CD4-positive, alpha-beta T cell treated with Interleukin-4 for 1 hour (primary cell): ENCODE measurements at regions not wholly inside any gene's neighbourhood (a gene's known extent, or its start where the extent isn't known, plus 50 kb on each side); places are given as distances from the start of the nearest gene placed in this dataset.
"Not testable (repeated sequence)": the region's sequence is repeated elsewhere in the genome, so short reads cannot be mapped to it uniquely, and the experiment has no call there.

Experiments used
- DNase-seq, 2 donors: peaks; one replicate each; pipeline ENCODE4 v3.0.0-alpha.2; 2020 to 2022

DNA sequence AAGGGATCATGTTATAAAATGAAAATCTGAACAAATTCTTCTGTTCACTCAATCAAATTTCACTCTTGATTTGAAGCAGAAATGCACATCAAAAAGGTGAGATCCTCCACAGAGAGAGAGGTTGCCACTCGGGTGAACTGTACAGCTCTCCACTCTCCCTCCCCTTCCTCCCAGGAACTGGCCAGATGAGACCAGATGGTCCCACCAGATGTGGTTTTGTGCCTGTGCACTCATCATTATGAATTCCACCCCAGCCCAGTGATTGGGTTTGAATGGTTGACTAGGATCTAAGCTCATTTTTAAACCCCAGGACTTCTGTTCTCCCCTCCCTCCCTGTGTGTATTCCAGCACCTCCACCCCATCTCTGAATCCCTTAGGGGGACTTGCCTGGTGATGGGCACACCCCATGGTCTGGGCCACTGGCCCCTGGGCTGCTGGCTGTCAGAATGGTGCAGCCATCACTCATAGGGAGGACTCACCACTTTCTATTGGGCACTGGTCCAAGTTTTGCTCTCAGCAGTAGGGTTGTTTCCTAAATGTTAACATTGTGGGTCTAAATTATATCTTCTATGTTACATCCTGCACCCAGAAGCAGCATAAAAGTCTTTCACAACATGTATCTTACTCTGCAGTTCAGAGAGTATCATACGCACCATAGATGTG, 393.1 kb downstream of the TNS3 start:
- DNase-seq = no peak

DNA sequence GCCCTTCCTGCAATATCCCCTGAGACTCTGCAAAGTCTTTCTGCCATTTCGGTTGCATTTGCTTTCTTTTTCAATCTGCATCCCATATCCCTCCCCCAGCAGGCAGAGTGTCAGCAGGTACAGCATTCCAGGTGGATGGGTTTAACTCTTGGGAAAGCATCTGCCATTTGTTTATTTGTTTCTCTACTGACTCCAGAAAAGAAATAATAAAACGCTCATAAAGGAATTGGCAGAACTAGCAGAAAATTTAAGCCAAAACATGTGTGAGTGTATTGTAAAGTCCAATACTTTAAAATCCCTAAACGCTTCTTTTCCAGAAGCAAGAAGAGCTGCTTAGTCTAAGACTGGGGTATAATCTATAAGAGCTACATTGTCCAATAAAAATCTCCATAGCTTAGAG, 393.8 kb downstream of the TNS3 start:
- DNase-seq = no peak

DNA sequence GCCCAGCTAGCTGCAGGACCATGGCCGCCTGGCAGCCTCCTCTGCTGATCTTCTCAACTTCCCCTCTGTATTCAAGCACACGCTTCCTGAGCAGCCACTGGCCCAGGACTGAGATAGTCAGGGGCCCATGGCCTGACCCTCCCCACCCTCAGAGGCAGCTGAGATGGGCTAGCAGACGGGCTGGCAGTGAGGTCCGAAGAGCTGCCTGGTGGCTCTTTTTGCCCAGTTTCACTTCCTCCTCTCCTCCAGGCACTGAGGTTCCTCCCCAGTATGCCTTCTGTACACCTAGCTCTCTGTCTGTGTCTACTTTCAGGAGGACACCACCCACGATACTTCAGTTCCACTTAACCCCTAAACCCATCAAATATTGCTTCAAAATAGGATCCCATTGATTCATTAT, 395.6 kb downstream of the TNS3 start:
- peak in 1 of 2 donors; percentile 46 for DNase-seq

DNA sequence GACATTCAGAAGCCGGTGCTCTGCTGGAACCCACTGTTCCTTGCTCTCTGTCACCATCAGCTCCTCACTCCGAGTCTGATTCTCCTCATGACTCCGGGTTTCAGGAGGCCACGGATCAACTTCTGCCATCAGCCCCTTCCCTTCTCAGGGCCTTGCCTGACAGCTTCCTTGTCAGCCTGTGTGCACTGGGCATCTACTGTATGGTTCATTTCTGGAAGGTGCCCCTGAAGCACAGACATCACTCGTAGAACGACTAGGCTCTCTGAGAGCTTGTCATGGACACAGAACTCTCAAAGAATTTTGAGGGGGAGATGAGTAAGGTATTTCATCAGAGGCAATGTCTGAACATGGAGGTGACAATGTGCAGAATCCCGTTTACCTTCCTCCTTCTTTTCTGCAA, 396.1 kb downstream of the TNS3 start:
- DNase-seq = no peak

DNA sequence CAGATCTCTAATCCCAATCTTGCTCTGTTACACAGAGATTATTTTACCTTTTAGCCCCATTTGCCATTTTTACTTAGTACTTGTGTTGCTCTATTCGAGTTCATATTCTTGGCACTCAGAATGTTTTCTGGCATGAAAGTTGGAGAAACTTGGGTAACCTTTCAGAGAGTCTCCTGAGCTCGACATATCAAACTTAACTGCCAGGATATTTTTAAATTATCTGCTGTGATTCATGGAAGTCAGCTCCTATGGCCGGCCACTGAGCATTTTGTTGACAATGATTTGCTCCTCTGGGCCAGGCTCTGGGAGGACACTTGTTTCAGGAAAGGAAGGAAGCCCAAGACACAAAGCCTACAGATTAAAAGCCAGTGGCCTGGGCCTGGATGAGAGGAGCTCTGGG, 396.7 kb downstream of the TNS3 start:
- DNase-seq = no peak

DNA sequence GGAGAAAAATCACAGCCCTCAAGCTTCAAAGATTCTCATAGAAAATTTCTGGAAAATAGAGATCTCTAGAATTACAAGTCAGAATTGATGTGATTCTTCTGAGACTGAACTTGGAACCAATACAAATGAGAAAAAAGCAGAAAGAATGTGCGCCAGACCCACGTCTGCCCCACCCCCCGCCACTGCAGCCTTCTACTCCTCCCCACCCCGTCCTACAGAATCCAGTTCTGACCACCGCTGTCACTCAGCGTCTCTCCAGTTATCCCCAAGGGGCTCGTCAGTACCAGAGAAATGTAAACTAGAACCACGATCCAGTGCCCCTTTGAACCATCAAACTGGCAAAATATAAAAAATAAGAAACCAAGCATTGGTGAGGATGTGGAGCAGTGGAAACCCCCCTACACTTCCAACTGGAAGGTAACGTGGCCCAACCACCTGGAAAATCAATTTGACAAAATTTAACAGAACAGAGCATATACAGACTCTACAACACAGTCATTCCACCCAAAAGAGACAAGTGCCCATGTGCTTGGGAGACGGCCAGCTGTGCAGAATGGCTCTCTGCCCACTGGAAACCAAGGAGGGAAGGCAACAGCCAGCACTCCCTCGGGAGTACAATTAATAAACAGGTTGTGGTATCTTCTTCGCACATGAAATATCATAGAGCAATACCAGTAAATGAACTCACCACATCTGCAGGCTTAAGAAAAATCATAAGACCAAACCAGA, 397.9 kb downstream of the TNS3 start:
- no peak for DNase-seq

DNA sequence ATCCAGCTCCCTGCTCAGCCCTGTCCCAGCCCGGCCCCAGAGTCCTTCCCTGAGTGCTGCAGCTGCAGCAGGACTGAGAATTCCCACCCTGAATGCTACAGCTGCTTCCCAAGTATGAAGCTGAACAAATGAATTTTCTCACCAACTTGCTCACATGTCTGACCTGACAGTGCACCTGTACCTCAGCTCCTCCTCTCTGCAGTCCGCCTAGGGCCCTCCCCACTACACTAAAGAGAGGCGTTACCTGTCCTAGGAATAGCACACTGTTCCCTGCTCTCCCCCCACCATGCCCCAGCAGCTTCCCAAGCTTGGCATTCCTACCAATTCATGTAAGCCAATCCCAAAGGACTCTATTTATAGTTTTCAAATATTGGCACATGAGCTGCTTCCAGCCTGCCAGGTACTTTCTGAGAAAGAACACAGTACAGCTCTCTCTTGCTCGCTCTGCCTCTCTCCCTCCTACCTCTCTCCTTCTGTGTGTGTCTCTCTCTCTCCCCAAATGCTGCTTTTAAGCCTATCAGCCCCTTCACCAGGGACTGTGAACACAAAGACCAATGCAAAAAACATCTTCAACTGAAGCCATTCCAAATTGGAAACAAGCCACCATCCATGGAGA, 400.1 kb downstream of the TNS3 start:
- no peak for DNase-seq

DNA sequence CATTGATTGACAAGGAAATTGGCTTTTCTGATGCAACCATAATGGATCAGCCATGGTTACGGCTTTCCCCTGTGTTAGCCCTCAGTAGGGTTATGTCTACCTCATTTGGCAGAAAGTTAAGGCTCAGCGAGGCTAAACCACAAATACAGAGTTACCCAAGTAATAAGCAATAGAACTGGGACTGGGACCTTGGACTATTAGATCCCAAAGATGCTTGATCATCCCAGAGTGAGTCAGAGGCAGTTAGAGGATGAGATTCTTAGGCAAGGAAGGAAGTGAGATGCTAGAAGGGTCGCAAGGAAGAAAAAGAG, 401.4 kb downstream of the TNS3 start:
- no peak for DNase-seq

DNA sequence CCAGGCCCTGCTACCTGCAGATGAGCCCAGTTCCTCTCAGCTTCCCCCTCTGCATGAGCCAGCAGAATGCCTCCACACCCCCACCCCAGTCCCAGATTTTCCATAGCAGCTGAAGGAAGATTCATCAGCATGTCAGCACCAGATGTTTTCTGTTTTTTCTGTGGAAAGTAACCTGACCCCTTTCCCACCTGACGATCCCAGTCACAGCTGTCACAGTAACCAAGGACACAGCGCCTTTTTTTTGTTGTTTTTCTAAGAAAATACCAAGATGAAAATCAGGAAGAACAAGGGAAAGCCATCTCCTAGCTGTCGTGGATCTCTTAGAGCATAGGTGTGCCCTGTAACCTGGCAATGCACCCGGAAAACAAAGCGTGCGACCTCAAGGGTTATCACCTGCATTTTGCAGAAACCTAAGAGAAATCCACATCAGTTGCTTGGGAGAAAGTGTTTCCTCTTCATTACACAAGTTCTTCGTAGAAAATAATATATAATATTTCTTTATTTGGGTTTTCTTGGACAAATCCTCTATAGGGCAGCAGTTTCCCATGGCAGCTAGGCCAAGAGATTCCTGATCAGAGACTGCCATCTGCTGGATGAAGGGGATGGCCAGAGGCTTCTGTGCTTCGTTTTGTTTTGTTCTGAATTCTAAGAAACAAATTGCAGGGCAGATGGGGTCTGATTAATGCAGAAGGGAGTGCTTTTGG, 401.9 kb downstream of the TNS3 start:
- DNase-seq = peak in 1 of 2 donors; percentile 1

DNA sequence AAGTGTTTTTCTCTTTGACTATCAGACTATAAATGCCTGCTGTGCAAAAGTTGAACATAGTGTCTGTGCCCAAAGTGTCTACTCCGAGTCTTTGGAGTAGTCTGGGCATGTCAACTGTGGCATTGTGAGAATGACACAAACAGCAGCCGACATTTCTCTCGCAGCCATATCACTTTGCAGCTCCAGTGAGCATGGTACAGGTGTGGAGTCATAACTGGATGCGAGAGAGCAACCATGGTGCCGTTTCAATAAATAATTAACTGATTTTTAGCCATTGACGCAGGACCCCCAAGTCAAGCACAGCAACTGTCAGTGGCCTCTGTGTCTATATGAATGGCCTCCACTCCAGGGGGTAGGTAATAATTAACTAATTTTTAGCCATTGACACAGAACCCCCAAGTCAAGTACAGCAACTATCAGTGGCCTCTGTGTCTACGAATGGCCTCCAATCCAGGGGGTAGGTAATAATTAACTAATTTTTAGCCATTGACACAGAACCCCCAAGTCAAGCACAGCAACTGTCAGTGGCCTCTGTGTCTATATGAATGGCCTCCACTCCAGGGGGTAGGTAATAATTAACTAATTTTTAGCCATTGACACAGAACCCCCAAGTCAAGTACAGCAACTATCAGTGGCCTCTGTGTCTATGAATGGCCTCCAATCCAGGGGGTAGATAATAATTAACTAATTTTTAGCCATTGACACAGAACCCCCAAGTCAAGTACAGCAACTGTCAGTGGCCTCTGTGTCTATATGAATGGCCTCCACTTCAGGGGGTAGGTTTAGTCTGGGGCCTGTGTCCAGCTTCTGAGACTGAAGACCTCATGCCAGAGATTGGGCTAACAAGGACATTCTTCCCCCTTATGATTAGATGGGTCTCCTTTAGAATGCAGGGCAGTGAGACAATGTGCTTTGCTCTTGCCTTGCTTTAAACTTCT, 409.0 kb downstream of the TNS3 start:
- not testable (repeated sequence) for DNase-seq

DNA sequence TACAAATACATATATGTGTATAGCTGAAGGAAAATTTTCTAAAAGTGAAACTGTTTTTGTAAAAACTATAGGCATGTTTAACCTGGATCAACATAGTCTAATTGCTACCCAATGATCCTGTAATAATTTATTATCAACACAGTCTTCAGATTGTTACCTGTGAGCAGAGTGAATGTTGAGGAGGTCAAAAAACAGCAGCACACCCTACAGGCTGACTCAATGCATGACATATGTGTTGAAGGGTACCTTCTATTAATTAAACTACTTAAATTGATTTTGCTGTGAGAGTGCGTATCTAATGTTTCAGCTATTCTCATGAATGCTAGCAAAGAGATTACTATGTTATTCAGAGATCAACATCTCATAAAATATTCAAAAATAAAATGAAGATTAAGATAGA, 411.4 kb downstream of the TNS3 start:
- DNase-seq = no peak

DNA sequence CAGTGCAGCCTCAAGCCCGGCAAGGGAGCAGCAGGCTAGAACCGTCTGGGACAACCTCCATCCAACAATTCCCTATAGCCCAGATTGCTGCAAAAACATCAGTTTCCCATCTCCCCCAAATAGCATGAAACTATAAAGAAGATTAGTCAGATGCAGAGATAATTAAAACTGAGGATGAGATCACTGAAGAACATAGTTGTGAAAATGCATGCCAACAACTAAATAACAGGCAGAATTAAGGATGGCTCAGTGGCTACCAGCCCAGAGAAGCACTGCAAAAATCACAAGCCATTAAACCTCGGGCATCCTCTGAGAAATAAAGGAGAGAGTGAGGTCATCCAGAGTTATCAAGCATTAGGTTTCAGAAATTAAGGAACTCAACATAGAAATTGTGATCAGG, 427.1 kb downstream of the TNS3 start:
- no peak for DNase-seq

DNA sequence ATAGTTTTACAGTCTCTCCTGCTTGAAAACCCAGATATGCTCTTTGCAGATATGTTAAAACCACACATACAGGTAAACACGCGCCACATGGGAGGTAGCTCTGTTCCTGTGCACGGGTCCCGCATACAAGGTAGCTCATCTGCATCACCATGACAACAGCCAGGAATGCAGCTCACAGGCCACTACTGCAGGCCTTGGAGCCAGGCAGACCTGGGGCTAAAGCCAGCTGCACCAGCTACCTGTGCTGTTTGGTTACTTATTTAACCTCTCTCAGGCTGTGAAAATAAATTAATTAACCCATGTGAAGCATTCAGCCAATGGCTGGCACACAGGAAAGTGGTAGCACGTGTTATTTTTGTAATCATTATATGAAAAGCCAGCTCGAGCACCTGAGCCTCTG, 428.3 kb downstream of the TNS3 start:
- DNase-seq = no peak

DNA sequence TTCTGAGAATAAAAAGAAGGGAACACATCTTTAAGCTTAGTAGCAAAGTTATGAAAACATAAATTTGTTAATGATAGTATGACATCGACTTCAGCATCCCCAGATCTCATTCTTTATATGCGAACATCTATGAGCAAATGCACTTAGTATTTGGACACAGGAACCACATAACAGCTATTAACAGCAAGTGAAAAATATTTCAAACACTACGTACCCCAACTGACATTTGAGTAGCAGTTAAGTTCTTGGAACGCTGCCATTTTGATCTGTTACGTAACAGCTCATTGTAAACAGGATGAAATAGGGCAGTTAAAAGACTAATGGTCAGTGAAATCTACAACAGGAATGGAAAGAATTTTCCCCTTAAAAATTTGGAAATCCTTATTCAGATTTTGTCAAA, 428.9 kb downstream of the TNS3 start:
- no peak for DNase-seq

DNA sequence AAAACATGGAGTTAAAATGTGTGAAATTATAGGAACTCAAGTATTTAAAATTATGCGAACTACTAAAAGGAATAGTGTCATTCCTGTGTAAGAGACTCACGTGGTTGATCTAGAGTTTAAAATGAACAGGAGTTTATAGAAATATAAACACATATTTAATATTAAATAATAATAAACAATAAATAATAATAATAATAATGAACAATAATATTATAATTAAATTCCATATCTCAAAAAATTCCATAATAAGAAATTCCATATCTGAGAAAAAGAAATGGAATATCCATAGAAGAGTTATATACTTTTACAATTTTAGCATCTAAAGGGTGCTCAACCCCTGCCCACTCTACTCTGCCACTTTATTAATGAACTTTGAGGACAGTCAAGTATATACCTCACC, 429.6 kb downstream of the TNS3 start:
- no peak for DNase-seq

DNA sequence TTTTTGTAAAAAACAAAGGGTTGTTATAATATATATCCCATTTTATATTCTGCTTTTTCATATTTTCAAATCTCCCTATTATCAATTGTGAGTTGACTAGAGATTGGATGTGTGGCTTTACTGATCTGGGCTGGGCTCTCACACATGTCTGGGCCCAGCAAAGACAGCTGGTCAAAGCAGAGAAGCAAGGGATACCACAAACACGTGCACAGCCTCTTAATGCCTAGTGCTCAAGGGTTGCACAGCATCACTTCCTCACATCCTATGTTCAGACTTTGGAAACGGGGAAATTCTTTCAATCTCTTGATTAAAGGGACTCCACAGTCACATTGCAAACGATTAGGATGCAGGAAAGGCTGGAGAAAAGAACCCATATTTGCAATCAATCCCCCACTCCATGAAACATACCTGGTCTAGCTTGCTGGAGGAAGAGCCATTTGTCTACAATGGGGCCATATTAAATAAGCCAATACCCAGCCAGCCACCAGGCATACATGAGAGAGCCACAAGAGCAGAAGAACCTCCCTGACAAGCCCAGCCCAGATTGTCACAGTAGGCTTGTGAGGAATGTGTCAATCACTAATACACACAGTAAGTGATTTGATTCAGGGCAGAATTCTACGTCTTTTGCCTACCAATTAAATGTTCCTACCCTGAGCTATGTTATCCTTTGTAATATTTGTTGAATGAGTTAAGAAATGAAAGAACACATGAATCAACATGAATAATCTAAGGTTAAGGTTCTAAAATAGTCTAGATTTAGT, 431.2 kb downstream of the TNS3 start:
- no peak for DNase-seq

DNA sequence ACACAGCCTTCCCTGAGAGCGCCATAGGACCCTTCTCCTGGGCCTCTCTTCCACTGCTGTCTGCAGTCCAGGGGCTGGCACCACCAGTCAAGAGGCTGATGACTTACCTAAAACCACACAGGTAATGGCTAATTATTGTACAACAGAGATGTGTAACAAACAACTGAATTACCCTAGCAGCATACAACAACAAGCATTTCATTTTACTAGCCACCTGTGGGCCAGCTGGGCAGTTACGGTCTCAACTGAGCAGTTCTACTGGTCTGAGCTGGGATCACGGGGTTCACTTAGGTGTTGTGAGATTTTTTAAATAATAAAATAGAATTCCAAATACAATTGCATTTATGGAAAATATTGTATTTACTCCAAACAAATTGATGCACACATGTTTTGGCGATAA, 431.9 kb downstream of the TNS3 start:
- no peak for DNase-seq

DNA sequence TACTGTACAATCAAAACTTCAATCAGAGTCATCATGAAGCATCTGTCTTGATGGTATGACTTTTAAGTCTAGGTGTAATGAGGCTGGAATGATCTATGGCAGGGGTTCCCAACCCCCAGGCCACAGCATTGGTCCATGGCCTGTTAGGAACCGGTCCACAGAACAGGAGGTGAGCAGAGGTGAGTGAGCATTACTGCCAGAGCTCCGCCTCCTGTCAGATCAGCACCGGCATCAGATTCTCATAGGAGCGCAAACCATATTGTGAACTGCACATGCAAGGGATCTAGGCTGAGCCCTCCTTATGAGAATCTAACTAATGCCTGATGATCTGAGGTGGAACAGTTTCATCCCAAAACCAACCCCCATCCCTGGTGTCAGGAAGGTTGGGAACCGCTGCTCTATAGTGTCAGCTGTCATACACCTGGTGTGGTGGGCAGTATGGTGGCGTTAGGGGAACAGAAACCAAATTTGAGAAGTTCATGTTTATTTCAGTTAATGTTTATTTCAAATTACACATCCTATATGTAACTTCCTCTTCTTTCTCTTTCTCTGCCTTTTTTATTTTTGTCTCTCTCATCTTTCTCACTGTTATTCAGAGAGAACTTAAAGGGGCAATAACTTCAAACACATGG, 432.6 kb downstream of the TNS3 start:
- DNase-seq = no peak

DNA sequence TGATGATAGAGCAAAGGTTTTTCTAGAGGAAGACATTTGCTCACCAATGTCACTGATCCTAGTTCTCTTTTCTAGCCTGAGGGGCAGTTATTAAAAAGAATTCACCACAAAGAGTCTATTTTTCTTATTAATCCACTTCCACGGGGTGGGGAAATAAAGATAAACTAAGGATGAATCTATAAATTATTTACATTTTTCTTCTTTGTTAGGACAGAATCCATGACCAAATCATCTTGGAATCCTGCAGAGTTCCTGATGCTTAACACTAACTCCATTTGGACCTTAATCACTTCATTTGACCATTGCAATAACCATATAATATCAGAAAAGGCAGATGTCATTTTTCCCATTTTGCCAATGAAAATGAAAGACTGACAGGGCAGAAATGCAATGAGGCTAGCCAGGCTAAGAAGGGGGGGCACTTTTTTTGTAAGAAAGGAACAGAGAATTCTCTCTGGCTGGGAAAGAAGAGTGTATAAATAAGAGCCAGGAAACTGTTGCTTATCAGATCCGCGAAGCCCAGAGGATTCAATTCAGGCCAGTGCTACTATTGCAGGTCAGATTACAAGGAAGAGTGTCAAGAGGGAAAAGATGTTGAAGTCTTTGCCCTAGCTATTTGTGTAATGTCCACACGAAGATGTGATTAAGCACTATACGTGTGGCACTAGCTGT, 433.2 kb downstream of the TNS3 start:
- no peak for DNase-seq

DNA sequence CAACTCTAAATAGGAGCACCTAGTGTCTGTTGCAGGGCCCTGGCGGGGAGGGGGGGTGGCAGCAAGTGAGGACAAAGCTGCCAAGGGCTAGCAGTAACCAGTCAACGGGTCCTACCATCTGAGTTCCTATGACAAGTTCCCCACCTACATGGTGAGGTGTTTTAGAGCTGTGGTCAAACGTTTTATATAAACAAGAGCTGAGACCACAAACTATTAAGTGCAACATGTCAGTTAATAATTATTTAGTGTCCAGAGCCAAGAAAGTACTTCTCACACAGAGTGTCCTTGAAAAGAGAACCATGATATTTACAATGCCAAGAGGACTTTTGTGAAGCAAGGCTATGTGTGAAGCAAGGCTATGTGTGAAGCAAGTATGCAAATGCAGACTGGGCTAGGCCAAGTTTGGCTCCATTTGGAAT, 434.7 kb downstream of the TNS3 start:
- no peak for DNase-seq

DNA sequence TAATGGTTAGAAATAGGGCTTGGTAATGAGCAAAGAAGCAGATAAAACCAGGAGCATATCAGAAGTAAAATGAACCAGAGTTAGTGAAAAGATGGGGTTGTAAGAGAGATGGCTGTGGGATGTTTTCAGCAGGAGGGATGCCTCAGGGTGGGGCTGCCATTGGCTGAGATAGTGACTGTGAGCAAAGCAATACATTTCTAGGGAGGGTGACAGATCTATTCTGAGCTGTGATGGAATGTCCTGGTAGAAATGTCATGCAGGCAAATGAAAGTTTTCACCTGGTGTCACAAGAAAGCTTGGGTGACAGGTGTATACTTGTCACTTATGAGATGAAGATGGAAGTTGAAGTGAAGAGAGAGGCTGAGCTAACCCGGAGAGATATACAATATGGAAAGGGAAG, 435.9 kb downstream of the TNS3 start:
- no peak for DNase-seq
